Liver (tissue), 8 donors: ENCODE measurements at regions not wholly inside any gene's neighbourhood (a gene's known extent, or its start where the extent isn't known, plus 50 kb on each side); places are given as distances from the start of the nearest gene placed in this dataset.

ENCODE experiments used
- DNase-seq: peaks from one replicate; pipeline ENCODE4 v3.0.0-alpha.2; 2017; ENCODE audit warnings: low spot score
- H3K27ac ChIP-seq, 2 donors: one replicate each; pipeline ENCODE4 v1.7.0; 2013; ENCODE audit warnings: inconsistent platforms in 2 of 2, low read length in 2 of 2, control low read depth in 1 of 2, low read depth in 1 of 2, mild to moderate bottlenecking in 1 of 2
- H3K27me3 ChIP-seq, 4 donors: one replicate each; pipeline versions ENCODE4 v1.6.1 to v1.7.0; 2013; ENCODE audit warnings: low read length in 3 of 4, inconsistent platforms in 1 of 4, mild to moderate bottlenecking in 1 of 4, moderate library complexity in 1 of 4; ENCODE audit not compliant: control insufficient read depth in 4 of 4, insufficient read depth in 4 of 4
- H3K36me3 ChIP-seq, 4 donors: one replicate each; pipeline versions ENCODE4 v1.6.1 to v1.7.0; 2013; ENCODE audit warnings: low read length in 3 of 4, mild to moderate bottlenecking in 3 of 4, low read depth in 1 of 4, moderate library complexity in 1 of 4; ENCODE audit not compliant: control insufficient read depth in 4 of 4, insufficient read depth in 3 of 4
- H3K4me1 ChIP-seq, 4 donors: one replicate each; pipeline versions ENCODE4 v1.6.1 to v1.7.0; 2013; ENCODE audit warnings: low read length in 3 of 4, mild to moderate bottlenecking in 3 of 4, moderate library complexity in 1 of 4; ENCODE audit not compliant: control insufficient read depth in 4 of 4, insufficient read depth in 4 of 4
- H3K4me3 ChIP-seq, 3 donors: one replicate each; pipeline versions ENCODE4 v1.6.1 to v1.7.0; 2013; ENCODE audit warnings: low read length in 3 of 3, control low read depth in 1 of 3, low read depth in 1 of 3, mild to moderate bottlenecking in 1 of 3
- H3K9ac ChIP-seq, 2 donors: one replicate each; pipeline ENCODE4 v1.7.0; 2013; ENCODE audit warnings: low read length in 2 of 2, mild to moderate bottlenecking in 2 of 2, moderate library complexity in 2 of 2, control low read depth in 1 of 2, low read depth in 1 of 2
- H3K9me3 ChIP-seq, 4 donors: one replicate each; pipeline versions ENCODE4 v1.6.1 to v1.7.0; 2013; ENCODE audit warnings: low read length in 3 of 4; ENCODE audit not compliant: control insufficient read depth in 4 of 4
- ATF3 ChIP-seq: IDR thresholded peaks from 2 replicates; pipeline ENCODE4 v1.6.1; 2016; ENCODE audit warnings: antibody characterized with exemption
- CTCF ChIP-seq: fragments of 150-350 bp; IDR thresholded peaks from 2 replicates; pipeline ENCODE4 v1.5.1; 2017; ENCODE audit warnings: improper control_type of control experiment, low read depth, low read length; ENCODE audit not compliant: missing input control
- EGR1 ChIP-seq, 2 donors: IDR thresholded peaks; 2 replicates each; pipeline ENCODE4 v1.6.1; 2016 to 2018; ENCODE audit warnings: antibody characterized with exemption in 2 of 2, low read depth in 2 of 2
- FOXA1 ChIP-seq: IDR thresholded peaks from 2 replicates; pipeline ENCODE4 v1.6.1; 2016; ENCODE audit warnings: antibody characterized with exemption
- FOXA2 ChIP-seq: IDR thresholded peaks from 2 replicates; pipeline ENCODE4 v1.6.1; 2016; ENCODE audit warnings: antibody characterized with exemption
- GABPA ChIP-seq, 2 donors: IDR thresholded peaks in 1 of 2; conservative IDR thresholded peaks in 1 of 2; 2 replicates each; pipeline ENCODE4 v1.6.1; 2016; ENCODE audit warnings: antibody characterized with exemption in 2 of 2, mild to moderate bottlenecking in 1 of 2, moderate library complexity in 1 of 2
- HNF4A ChIP-seq, 2 donors: conservative IDR thresholded peaks; 2 replicates each; pipeline ENCODE4 v1.6.1; 2016; ENCODE audit warnings: antibody characterized with exemption in 2 of 2, mild to moderate bottlenecking in 2 of 2
- HNF4G ChIP-seq: IDR thresholded peaks from 2 replicates; pipeline ENCODE4 v1.6.1; 2016; ENCODE audit warnings: antibody characterized with exemption
- JUND ChIP-seq, 2 donors: IDR thresholded peaks; 2 replicates each; pipeline ENCODE4 v1.6.1; 2016; ENCODE audit warnings: antibody characterized with exemption in 2 of 2
- NR2F2 ChIP-seq: IDR thresholded peaks from 2 replicates; pipeline ENCODE4 v1.6.1; 2016; ENCODE audit warnings: antibody characterized with exemption
- RAD21 ChIP-seq, 2 donors: IDR thresholded peaks; 2 replicates each; pipeline ENCODE4 v1.6.1; 2016; ENCODE audit warnings: antibody characterized with exemption in 2 of 2, mild to moderate bottlenecking in 2 of 2
- RXRA ChIP-seq, 2 donors: IDR thresholded peaks; 2 replicates each; pipeline ENCODE4 v1.6.1; 2017 to 2018; ENCODE audit warnings: antibody characterized with exemption in 2 of 2, mild to moderate bottlenecking in 1 of 2
- SP1 ChIP-seq: IDR thresholded peaks from 2 replicates; pipeline ENCODE4 v1.6.1; 2018; ENCODE audit warnings: antibody characterized with exemption, mild to moderate bottlenecking
- TAF1 ChIP-seq: conservative IDR thresholded peaks from 2 replicates; pipeline ENCODE4 v1.6.1; 2016; ENCODE audit warnings: antibody characterized with exemption, mild to moderate bottlenecking
- YY1 ChIP-seq: IDR thresholded peaks from 2 replicates; pipeline ENCODE4 v1.6.1; 2016; ENCODE audit warnings: antibody characterized with exemption, mild to moderate bottlenecking
- WGBS: extraction: QIAGEN DNeasy Blood & Tissue Kit; methylation state at CpG from one replicate; pipeline ENCODE4 v1.1.7; 2013; 5-methylcytosine and 5-hydroxymethylcytosine counted together
- TF ChIP-seq, protein P1 (sequence below): IDR thresholded peaks from 2 replicates; pipeline ENCODE4 v1.6.1; 2016; ENCODE audit warnings: antibody characterized with exemption, mild to moderate bottlenecking
- TF ChIP-seq, protein P2 (sequence below): IDR thresholded peaks from 2 replicates; pipeline ENCODE4 v1.6.1; 2016; ENCODE audit warnings: antibody characterized with exemption
- TF ChIP-seq, protein P3 (sequence below): IDR thresholded peaks from 2 replicates; pipeline ENCODE4 v1.6.1; 2016; ENCODE audit warnings: antibody characterized with exemption
- donor health status: healthy.
- donor health status: healthy.
- donor health status: healthy.
- donor health status: healthy.
- donor health status: healthy.

DNA sequence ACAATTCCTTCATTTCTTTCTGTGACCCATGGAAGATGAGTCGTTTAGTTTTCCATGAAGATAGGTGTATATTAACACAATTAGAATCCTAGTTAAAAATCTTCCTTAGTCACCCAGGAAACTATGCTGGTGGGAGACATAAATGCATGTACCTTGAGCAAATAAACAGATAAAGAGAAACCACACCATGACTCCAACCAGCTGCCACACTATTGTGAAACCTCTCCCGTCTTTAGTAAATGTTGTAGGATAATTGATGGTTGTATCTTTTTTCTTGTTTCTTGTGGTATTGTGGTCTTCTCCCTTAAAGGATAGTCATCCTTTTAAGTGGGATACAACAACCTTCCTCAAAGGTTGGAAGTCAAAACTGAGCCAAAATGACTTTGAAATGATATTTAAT, 103.8 kb upstream of the LEF1 start:
- Histone ChIP-seq H3K27me3 (peaks cover 0 to 2% (median 0%) of the 10 kb centered on the region in 4 donors), H3K36me3 (no peaks in the 10 kb centered on the region), H3K9ac (no peak overlapping the region), H3K4me3 (no peak overlapping the region), H3K9me3 (no peaks in the 10 kb centered on the region), H3K27ac (no peak overlapping the region), H3K4me1 (no peaks in the 10 kb centered on the region)
- no peak for TF ChIP-seq JUND (IDR thresholded peaks at IDR 0.05)
- no peak for TF ChIP-seq SP1
- no peak for TF ChIP-seq HNF4G
- TF ChIP-seq HNF4A (conservative IDR thresholded peaks at IDR 0.05), result no peak
- TF ChIP-seq ATF3, result no peak
- TF ChIP-seq, protein P1, sequence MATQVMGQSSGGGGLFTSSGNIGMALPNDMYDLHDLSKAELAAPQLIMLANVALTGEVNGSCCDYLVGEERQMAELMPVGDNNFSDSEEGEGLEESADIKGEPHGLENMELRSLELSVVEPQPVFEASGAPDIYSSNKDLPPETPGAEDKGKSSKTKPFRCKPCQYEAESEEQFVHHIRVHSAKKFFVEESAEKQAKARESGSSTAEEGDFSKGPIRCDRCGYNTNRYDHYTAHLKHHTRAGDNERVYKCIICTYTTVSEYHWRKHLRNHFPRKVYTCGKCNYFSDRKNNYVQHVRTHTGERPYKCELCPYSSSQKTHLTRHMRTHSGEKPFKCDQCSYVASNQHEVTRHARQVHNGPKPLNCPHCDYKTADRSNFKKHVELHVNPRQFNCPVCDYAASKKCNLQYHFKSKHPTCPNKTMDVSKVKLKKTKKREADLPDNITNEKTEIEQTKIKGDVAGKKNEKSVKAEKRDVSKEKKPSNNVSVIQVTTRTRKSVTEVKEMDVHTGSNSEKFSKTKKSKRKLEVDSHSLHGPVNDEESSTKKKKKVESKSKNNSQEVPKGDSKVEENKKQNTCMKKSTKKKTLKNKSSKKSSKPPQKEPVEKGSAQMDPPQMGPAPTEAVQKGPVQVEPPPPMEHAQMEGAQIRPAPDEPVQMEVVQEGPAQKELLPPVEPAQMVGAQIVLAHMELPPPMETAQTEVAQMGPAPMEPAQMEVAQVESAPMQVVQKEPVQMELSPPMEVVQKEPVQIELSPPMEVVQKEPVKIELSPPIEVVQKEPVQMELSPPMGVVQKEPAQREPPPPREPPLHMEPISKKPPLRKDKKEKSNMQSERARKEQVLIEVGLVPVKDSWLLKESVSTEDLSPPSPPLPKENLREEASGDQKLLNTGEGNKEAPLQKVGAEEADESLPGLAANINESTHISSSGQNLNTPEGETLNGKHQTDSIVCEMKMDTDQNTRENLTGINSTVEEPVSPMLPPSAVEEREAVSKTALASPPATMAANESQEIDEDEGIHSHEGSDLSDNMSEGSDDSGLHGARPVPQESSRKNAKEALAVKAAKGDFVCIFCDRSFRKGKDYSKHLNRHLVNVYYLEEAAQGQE, result no peak
- TF ChIP-seq EGR1 (IDR thresholded peaks at IDR 0.05; ENCODE audit: low read depth in 2 of 2), result no peak
- TF ChIP-seq, protein P2, sequence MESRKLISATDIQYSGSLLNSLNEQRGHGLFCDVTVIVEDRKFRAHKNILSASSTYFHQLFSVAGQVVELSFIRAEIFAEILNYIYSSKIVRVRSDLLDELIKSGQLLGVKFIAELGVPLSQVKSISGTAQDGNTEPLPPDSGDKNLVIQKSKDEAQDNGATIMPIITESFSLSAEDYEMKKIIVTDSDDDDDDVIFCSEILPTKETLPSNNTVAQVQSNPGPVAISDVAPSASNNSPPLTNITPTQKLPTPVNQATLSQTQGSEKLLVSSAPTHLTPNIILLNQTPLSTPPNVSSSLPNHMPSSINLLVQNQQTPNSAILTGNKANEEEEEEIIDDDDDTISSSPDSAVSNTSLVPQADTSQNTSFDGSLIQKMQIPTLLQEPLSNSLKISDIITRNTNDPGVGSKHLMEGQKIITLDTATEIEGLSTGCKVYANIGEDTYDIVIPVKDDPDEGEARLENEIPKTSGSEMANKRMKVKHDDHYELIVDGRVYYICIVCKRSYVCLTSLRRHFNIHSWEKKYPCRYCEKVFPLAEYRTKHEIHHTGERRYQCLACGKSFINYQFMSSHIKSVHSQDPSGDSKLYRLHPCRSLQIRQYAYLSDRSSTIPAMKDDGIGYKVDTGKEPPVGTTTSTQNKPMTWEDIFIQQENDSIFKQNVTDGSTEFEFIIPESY, result no peak
- no peak for TF ChIP-seq FOXA2
- no peak for TF ChIP-seq RAD21 (IDR thresholded peaks at IDR 0.05)
- no peak for TF ChIP-seq YY1
- TF ChIP-seq CTCF, result no peak
- TF ChIP-seq NR2F2, result no peak
- TF ChIP-seq, protein P3, sequence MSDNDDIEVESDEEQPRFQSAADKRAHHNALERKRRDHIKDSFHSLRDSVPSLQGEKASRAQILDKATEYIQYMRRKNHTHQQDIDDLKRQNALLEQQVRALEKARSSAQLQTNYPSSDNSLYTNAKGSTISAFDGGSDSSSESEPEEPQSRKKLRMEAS, result no peak
- no peak for TF ChIP-seq GABPA (IDR thresholded peaks at IDR 0.05 in 1 of 2, conservative IDR thresholded peaks at IDR 0.05 in 1 of 2)
- TF ChIP-seq RXRA (IDR thresholded peaks at IDR 0.05), result no peak
- TF ChIP-seq TAF1, result no peak
- TF ChIP-seq FOXA1, result no peak
- WGBS, result 69% methylated on average over 2 of the region's 2 CpGs
- DNase-seq, result no peak

- H3K27me3 ChIP-seq, result peaks cover 0 to 2% (median 0%) of the 10 kb centered on the region in 4 donors
- TF ChIP-seq EGR1 (IDR thresholded peaks at IDR 0.05; ENCODE audit: low read depth in 2 of 2), result no peak
- TF ChIP-seq SP1, result no peak
- TF ChIP-seq JUND (IDR thresholded peaks at IDR 0.05), result no peak
- no peak for TF ChIP-seq NR2F2
- no peak for TF ChIP-seq HNF4G
- TF ChIP-seq HNF4A (conservative IDR thresholded peaks at IDR 0.05), result no peak
- H3K9me3 ChIP-seq, result no peaks in the 10 kb centered on the region
- H3K36me3 ChIP-seq, result no peaks in the 10 kb centered on the region
- no peak for DNase-seq
- H3K4me1 ChIP-seq, result no peaks in the 10 kb centered on the region
- WGBS, result 39% methylated on average over 3 of the region's 3 CpGs
- no peak overlapping the region for H3K4me3 ChIP-seq
- no peak overlapping the region for H3K27ac ChIP-seq
- H3K9ac ChIP-seq, result no peak overlapping the region
Measured at GRCh38 chr4:108272046-108272445, 103.3 kb upstream of the LEF1 start.
